T-helper 2 cell treated with Interferon-gamma antibody and Interleukin-4, amounts not matched to agents 5 μg/mL and 100 μg/mL, for 36 hours (primary cell): ENCODE measurements at regions not wholly inside any gene's neighbourhood (a gene's known extent, or its start where the extent isn't known, plus 50 kb on each side); places are given as distances from the start of the nearest gene placed in this dataset.

Experiments
- DNase-seq: peaks from one replicate; pipeline ENCODE4 v3.0.0; 2021; ENCODE audit warnings: low spot score
- H3K27ac Mint-ChIP-seq: one replicate; pipeline ENCODE4 v1.8.0; 2021; ENCODE audit warnings: mild to moderate bottlenecking, mixed read lengths
- H3K27me3 Mint-ChIP-seq: one replicate; pipeline ENCODE4 v1.8.0; 2021; ENCODE audit warnings: low read depth, mixed read lengths
- H3K36me3 Mint-ChIP-seq: one replicate; pipeline ENCODE4 v1.8.0; 2021; ENCODE audit warnings: low read depth, mixed read lengths
- H3K4me1 Mint-ChIP-seq: one replicate; pipeline ENCODE4 v1.8.0; 2021; ENCODE audit warnings: low read depth, mixed read lengths
- H3K4me3 Mint-ChIP-seq: one replicate; pipeline ENCODE4 v1.8.0; 2022; ENCODE audit warnings: mild to moderate bottlenecking, moderate library complexity, mixed read lengths
- H3K9me3 Mint-ChIP-seq: one replicate; pipeline ENCODE4 v1.8.0; 2021; ENCODE audit warnings: mixed read lengths

- Mint-ChIP-seq H3K9me3 (peaks cover 14% of the 10 kb centered on the region), H3K4me3 (no peak overlapping the region), H3K27ac (no peak overlapping the region), H3K36me3 (no peaks in the 10 kb centered on the region), H3K4me1 (no peaks in the 10 kb centered on the region), H3K27me3 (no peaks in the 10 kb centered on the region)
- no peak for DNase-seq
These were observed 170.2 kb upstream of the IRX2 start for GRCh38 chr5:2921651-2922050.

- peaks cover 16% of the 10 kb centered on the region for H3K9me3 Mint-ChIP-seq
- DNase-seq, result no peak
- no peaks in the 10 kb centered on the region for H3K4me1 Mint-ChIP-seq
- H3K4me3 Mint-ChIP-seq, result no peak overlapping the region
- H3K27ac Mint-ChIP-seq, result no peak overlapping the region
- no peaks in the 10 kb centered on the region for H3K36me3 Mint-ChIP-seq
- no peaks in the 10 kb centered on the region for H3K27me3 Mint-ChIP-seq
These were observed 169.7 kb upstream of the IRX2 start for GRCh38 chr5:2921176-2921575.

GRCh38 chr5:2920312-2920711 lies 168.8 kb upstream of the IRX2 start:
- Mint-ChIP-seq H3K4me1 (no peaks in the 10 kb centered on the region), H3K27ac (no peak overlapping the region), H3K9me3 (peaks cover 16% of the 10 kb centered on the region), H3K4me3 (no peak overlapping the region), H3K27me3 (no peaks in the 10 kb centered on the region), H3K36me3 (no peaks in the 10 kb centered on the region)
- no peak for DNase-seq

- no peaks in the 10 kb centered on the region for H3K36me3 Mint-ChIP-seq
- H3K4me3 Mint-ChIP-seq, result no peak overlapping the region
- no peaks in the 10 kb centered on the region for H3K4me1 Mint-ChIP-seq
- no peak overlapping the region for H3K27ac Mint-ChIP-seq
- peaks cover 18% of the 10 kb centered on the region for H3K9me3 Mint-ChIP-seq
- H3K27me3 Mint-ChIP-seq, result no peaks in the 10 kb centered on the region
- no peak for DNase-seq
These were observed 168.0 kb upstream of the IRX2 start for GRCh38 chr5:2919310-2920018.

GRCh38 chr5:2917524-2917923 lies 166.0 kb upstream of the IRX2 start:
- no peaks in the 10 kb centered on the region for H3K36me3 Mint-ChIP-seq
- peaks cover 19% of the 10 kb centered on the region for H3K9me3 Mint-ChIP-seq
- DNase-seq, result no peak
- no peaks in the 10 kb centered on the region for H3K4me1 Mint-ChIP-seq
- no peaks in the 10 kb centered on the region for H3K27me3 Mint-ChIP-seq
- no peak overlapping the region for H3K4me3 Mint-ChIP-seq
- H3K27ac Mint-ChIP-seq, result no peak overlapping the region

GRCh38 chr5:2917093-2917492 lies 165.6 kb upstream of the IRX2 start:
- H3K27ac Mint-ChIP-seq, result no peak overlapping the region
- peaks cover 19% of the 10 kb centered on the region for H3K9me3 Mint-ChIP-seq
- H3K4me1 Mint-ChIP-seq, result no peaks in the 10 kb centered on the region
- H3K36me3 Mint-ChIP-seq, result no peaks in the 10 kb centered on the region
- no peak for DNase-seq
- no peaks in the 10 kb centered on the region for H3K27me3 Mint-ChIP-seq
- no peak overlapping the region for H3K4me3 Mint-ChIP-seq

- Mint-ChIP-seq H3K4me1 (no peaks in the 10 kb centered on the region), H3K4me3 (no peak overlapping the region), H3K27ac (no peak overlapping the region), H3K36me3 (no peaks in the 10 kb centered on the region), H3K27me3 (no peaks in the 10 kb centered on the region), H3K9me3 (peaks cover 19% of the 10 kb centered on the region)
- no peak for DNase-seq
These were observed 164.7 kb upstream of the IRX2 start for GRCh38 chr5:2916076-2916682.

GRCh38 chr5:2914981-2915484 lies 163.6 kb upstream of the IRX2 start:
- Mint-ChIP-seq H3K4me1 (no peaks in the 10 kb centered on the region), H3K27me3 (no peaks in the 10 kb centered on the region), H3K9me3 (peaks cover 12% of the 10 kb centered on the region), H3K27ac (no peak overlapping the region), H3K36me3 (no peaks in the 10 kb centered on the region), H3K4me3 (no peak overlapping the region)
- DNase-seq, result no peak

GRCh38 chr5:2914022-2914661 lies 162.7 kb upstream of the IRX2 start:
- no peaks in the 10 kb centered on the region for H3K27me3 Mint-ChIP-seq
- no peaks in the 10 kb centered on the region for H3K36me3 Mint-ChIP-seq
- no peaks in the 10 kb centered on the region for H3K4me1 Mint-ChIP-seq

GRCh38 chr5:2913281-2913680 lies 161.8 kb upstream of the IRX2 start:
- no peaks in the 10 kb centered on the region for H3K27me3 Mint-ChIP-seq
- no peak overlapping the region for H3K27ac Mint-ChIP-seq
- no peak overlapping the region for H3K4me3 Mint-ChIP-seq
- H3K9me3 Mint-ChIP-seq, result peaks cover 12% of the 10 kb centered on the region
- no peak for DNase-seq
- H3K4me1 Mint-ChIP-seq, result no peaks in the 10 kb centered on the region
- H3K36me3 Mint-ChIP-seq, result no peaks in the 10 kb centered on the region

More at GRCh38 chr5:2914022-2914661, 162.7 kb upstream of the IRX2 start:
- no peak overlapping the region for H3K4me3 Mint-ChIP-seq
- peaks cover 12% of the 10 kb centered on the region for H3K9me3 Mint-ChIP-seq
- H3K27ac Mint-ChIP-seq, result no peak overlapping the region
- no peak for DNase-seq

- DNase-seq, result no peak
- no peak overlapping the region for H3K4me3 Mint-ChIP-seq
- H3K27ac Mint-ChIP-seq, result no peak overlapping the region
- no peaks in the 10 kb centered on the region for H3K4me1 Mint-ChIP-seq
- H3K9me3 Mint-ChIP-seq, result peaks cover 12% of the 10 kb centered on the region
- H3K27me3 Mint-ChIP-seq, result no peaks in the 10 kb centered on the region
- no peaks in the 10 kb centered on the region for H3K36me3 Mint-ChIP-seq
These were observed 161.3 kb upstream of the IRX2 start for GRCh38 chr5:2912741-2913140.

GRCh38 chr5:2910401-2911175 lies 159.1 kb upstream of the IRX2 start:
- H3K4me1 Mint-ChIP-seq, result no peaks in the 10 kb centered on the region
- H3K27me3 Mint-ChIP-seq, result no peaks in the 10 kb centered on the region
- H3K27ac Mint-ChIP-seq, result no peak overlapping the region
- H3K4me3 Mint-ChIP-seq, result no peak overlapping the region
- no peak for DNase-seq
- peaks cover 7% of the 10 kb centered on the region for H3K9me3 Mint-ChIP-seq
- H3K36me3 Mint-ChIP-seq, result no peaks in the 10 kb centered on the region

GRCh38 chr5:2909035-2909434 lies 157.6 kb upstream of the IRX2 start:
- H3K9me3 Mint-ChIP-seq, result peaks cover 4% of the 10 kb centered on the region
- no peak overlapping the region for H3K4me3 Mint-ChIP-seq
- H3K4me1 Mint-ChIP-seq, result no peaks in the 10 kb centered on the region
- no peak for DNase-seq
- no peaks in the 10 kb centered on the region for H3K36me3 Mint-ChIP-seq
- no peak overlapping the region for H3K27ac Mint-ChIP-seq
- H3K27me3 Mint-ChIP-seq, result no peaks in the 10 kb centered on the region

GRCh38 chr5:2908086-2908485 lies 156.6 kb upstream of the IRX2 start:
- Mint-ChIP-seq H3K27me3 (no peaks in the 10 kb centered on the region), H3K4me3 (no peak overlapping the region), H3K9me3 (no peaks in the 10 kb centered on the region), H3K36me3 (no peaks in the 10 kb centered on the region), H3K4me1 (no peaks in the 10 kb centered on the region), H3K27ac (no peak overlapping the region)
- DNase-seq, result no peak
